Right cardiac atrium (tissue), 5 donors: ENCODE measurements at regions not wholly inside any gene's neighbourhood (a gene's known extent, or its start where the extent isn't known, plus 50 kb on each side); places are given as distances from the start of the nearest gene placed in this dataset.

ENCODE experiments used
- ATAC-seq, 2 donors: fragments of 200-7000 bp; cut with Tn5 transposase; one replicate each; pipeline versions ENCODE4 v1.8.0 to v1.9.1; 2020; ENCODE audit warnings: moderate library complexity in 2 of 2, mild to moderate bottlenecking in 1 of 2
- DNase-seq, 3 donors: peaks; one replicate each; pipeline ENCODE4 v3.0.0-alpha.2; 2020
- H3K27ac ChIP-seq: one replicate; pipeline ENCODE4 v1.5.1; 2013; ENCODE audit warnings: mild to moderate bottlenecking, low read length, control low read depth, moderate library complexity
- H3K27me3 ChIP-seq: one replicate; pipeline ENCODE4 v1.6.1; 2013; ENCODE audit not compliant: control insufficient read depth, insufficient read depth
- H3K4me1 ChIP-seq: one replicate; pipeline ENCODE4 v1.6.1; 2013; ENCODE audit warnings: low read length; ENCODE audit not compliant: control insufficient read depth, insufficient read depth
- H3K4me3 ChIP-seq: one replicate; pipeline ENCODE4 v1.5.1; 2013; ENCODE audit warnings: low read length, control low read depth
- H3K9me3 ChIP-seq: one replicate; pipeline ENCODE4 v1.6.1; 2013; ENCODE audit warnings: low read length; ENCODE audit not compliant: control insufficient read depth
- whole genome bisulfite sequencing: extraction: QIAGEN DNeasy Blood & Tissue Kit; methylation state at CpG from one replicate; pipeline ENCODE4 v1.1.7; 2013; 5-methylcytosine and 5-hydroxymethylcytosine counted together
- intact Hi-C, 4 donors: fragments of 100-400 bp; cut with DNase I; formaldehyde crosslinking; loops; one replicate each; pipeline versions ENCODE4 v1.11.0 to v1.14.0; 2022 to 2023
- donor health status: healthy with polysubstance abuse.
- donor health status: DM: no; HTN: yes; CAD: no.
- donor health status: DM: no; HTN: no; CAD: no.
- donor health status: DM: no; HTN: yes; CAD: no; lungs with severe emphysema.
- donor health status: DM: yes; HTN: yes; CAD: no.

GRCh38 chr15:95840855-95841254 is 489.6 kb upstream of the NR2F2 start:
- no peak overlapping the region for H3K4me3 ChIP-seq

GRCh38 chr15:95842576-95842975 is 487.9 kb upstream of the NR2F2 start:
- intact Hi-C loops: no loop called here
- DNase-seq: no peak
- Histone ChIP-seq H3K4me1 (no peaks in the 10 kb centered on the region), H3K27ac (no peak overlapping the region), H3K9me3 (no peaks in the 10 kb centered on the region), H3K4me3 (no peak overlapping the region), H3K27me3 (no peaks in the 10 kb centered on the region)
- WGBS: 73% methylated on average over 6 of the region's 6 CpGs
- no peak for ATAC-seq

More at GRCh38 chr15:95840855-95841254, 489.6 kb upstream of the NR2F2 start:
- no peaks in the 10 kb centered on the region for H3K27me3 ChIP-seq
- DNase-seq (no peak), ATAC-seq (no peak)
- H3K4me1 ChIP-seq: no peaks in the 10 kb centered on the region
- H3K9me3 ChIP-seq: no peaks in the 10 kb centered on the region
- peak overlapping the region; percentile 42 for H3K27ac ChIP-seq
- intact Hi-C loops: no loop called here
- 97% methylated on average over 6 of the region's 6 CpGs for WGBS

- 70% methylated on average over 5 of the region's 5 CpGs for WGBS
- no peaks in the 10 kb centered on the region for H3K27me3 ChIP-seq
- H3K9me3 ChIP-seq: no peaks in the 10 kb centered on the region
- H3K4me3 ChIP-seq: no peak overlapping the region
- ATAC-seq (peak; percentile 69 to 72), DNase-seq (peak; percentile 15 to 49 (median 35))
- intact Hi-C loops: no loop called here
- H3K4me1 ChIP-seq: no peaks in the 10 kb centered on the region
- peak overlapping the region; percentile 25 for H3K27ac ChIP-seq
Measured at GRCh38 chr15:95843241-95843910, 487.1 kb upstream of the NR2F2 start.

GRCh38 chr15:95845862-95846515 is 484.5 kb upstream of the NR2F2 start:
- Histone ChIP-seq H3K27me3 (no peaks in the 10 kb centered on the region), H3K9me3 (no peaks in the 10 kb centered on the region), H3K27ac (peak overlapping the region; percentile 63), H3K4me3 (no peak overlapping the region), H3K4me1 (no peaks in the 10 kb centered on the region)
- DNase-seq (peak; percentile 43 to 77 (median 43)), ATAC-seq (peak; percentile 43 to 57)
- WGBS: 73% methylated on average over 13 of the region's 13 CpGs
- intact Hi-C loops: no loop called here

GRCh38 chr15:95848126-95848525 is 482.4 kb upstream of the NR2F2 start:
- Histone ChIP-seq H3K27me3 (no peaks in the 10 kb centered on the region), H3K27ac (no peak overlapping the region)
- ATAC-seq: no peak

GRCh38 chr15:95850837-95851236 is 479.7 kb upstream of the NR2F2 start:
- H3K9me3 ChIP-seq: no peaks in the 10 kb centered on the region
- intact Hi-C loops: no loop called here

More at GRCh38 chr15:95848126-95848525, 482.4 kb upstream of the NR2F2 start:
- H3K4me1 ChIP-seq: no peaks in the 10 kb centered on the region
- intact Hi-C loops: no loop called here
- WGBS: 53% methylated on average over 1 of the region's 1 CpG
- no peak overlapping the region for H3K4me3 ChIP-seq
- H3K9me3 ChIP-seq: no peaks in the 10 kb centered on the region
- DNase-seq: no peak

GRCh38 chr15:95853350-95853749 is 477.1 kb upstream of the NR2F2 start:
- Histone ChIP-seq H3K27ac (no peak overlapping the region), H3K9me3 (no peaks in the 10 kb centered on the region), H3K4me3 (no peak overlapping the region), H3K4me1 (no peaks in the 10 kb centered on the region), H3K27me3 (no peaks in the 10 kb centered on the region)
- intact Hi-C loops: no loop called here
- no peak for DNase-seq
- ATAC-seq: no peak

More at GRCh38 chr15:95850837-95851236, 479.7 kb upstream of the NR2F2 start:
- no peak for DNase-seq
- H3K4me3 ChIP-seq: no peak overlapping the region
- no peak for ATAC-seq
- no peaks in the 10 kb centered on the region for H3K4me1 ChIP-seq
- no peaks in the 10 kb centered on the region for H3K27me3 ChIP-seq
- WGBS: 95% methylated on average over 2 of the region's 2 CpGs
- no peak overlapping the region for H3K27ac ChIP-seq

- no peak for ATAC-seq
- 83% methylated on average over 4 of the region's 4 CpGs for WGBS
- intact Hi-C loops: no loop called here
- no peak for DNase-seq
- Histone ChIP-seq H3K4me1 (no peaks in the 10 kb centered on the region), H3K4me3 (no peak overlapping the region), H3K27ac (no peak overlapping the region), H3K9me3 (no peaks in the 10 kb centered on the region), H3K27me3 (no peaks in the 10 kb centered on the region)
Measured at GRCh38 chr15:95857124-95857757, 473.3 kb upstream of the NR2F2 start.

- no peaks in the 10 kb centered on the region for H3K27me3 ChIP-seq
- no peak for ATAC-seq
- no peaks in the 10 kb centered on the region for H3K9me3 ChIP-seq
- no peak for DNase-seq
- H3K4me1 ChIP-seq: no peaks in the 10 kb centered on the region
- no peak overlapping the region for H3K4me3 ChIP-seq
- intact Hi-C loops: no loop called here
- no peak overlapping the region for H3K27ac ChIP-seq
Measured at GRCh38 chr15:95857758-95858157, 472.7 kb upstream of the NR2F2 start.

- Histone ChIP-seq H3K9me3 (no peaks in the 10 kb centered on the region), H3K4me1 (no peaks in the 10 kb centered on the region), H3K27ac (no peak overlapping the region), H3K27me3 (no peaks in the 10 kb centered on the region), H3K4me3 (no peak overlapping the region)
- intact Hi-C loops: no loop called here
- ATAC-seq: no peak
- no peak for DNase-seq
- 96% methylated on average over 1 of the region's 1 CpG for WGBS
Measured at GRCh38 chr15:95860406-95860805, 470.1 kb upstream of the NR2F2 start.

- ATAC-seq (no peak), DNase-seq (peak in 1 of 3 donors; percentile 52)
- Histone ChIP-seq H3K27ac (no peak overlapping the region), H3K27me3 (no peaks in the 10 kb centered on the region), H3K9me3 (no peaks in the 10 kb centered on the region), H3K4me3 (no peak overlapping the region), H3K4me1 (no peaks in the 10 kb centered on the region)
- intact Hi-C loops: no loop called here
- 70% methylated on average over 3 of the region's 3 CpGs for WGBS
Measured at GRCh38 chr15:95864467-95864886, 466.0 kb upstream of the NR2F2 start.
